AG09309 (cell line): ENCODE measurements at regions not wholly inside any gene's neighbourhood (a gene's known extent, or its start where the extent isn't known, plus 50 kb on each side); places are given as distances from the start of the nearest gene placed in this dataset.
"Not testable (repeated sequence)": the region's sequence is repeated elsewhere in the genome, so short reads cannot be mapped to it uniquely, and the experiment has no call there.

ENCODE experiments used
- DNase-seq: peaks from one replicate; pipeline ENCODE4 v3.0.0-alpha.2; 2010; ENCODE audit warnings: low read depth
- H3K4me3 ChIP-seq: 2 replicates; pipeline ENCODE4 v1.5.1; 2011; ENCODE audit warnings: mild to moderate bottlenecking, low read depth, low read length, moderate library complexity; ENCODE audit not compliant: control insufficient read depth
- TF ChIP-seq, protein P1 (sequence below): IDR thresholded peaks from 2 replicates; pipeline ENCODE4 v1.5.1; 2011; ENCODE audit warnings: mild to moderate bottlenecking, low read depth, low read length, inconsistent platforms; ENCODE audit not compliant: insufficient read depth, control insufficient read depth; ENCODE audit errors: missing control alignments

DNA sequence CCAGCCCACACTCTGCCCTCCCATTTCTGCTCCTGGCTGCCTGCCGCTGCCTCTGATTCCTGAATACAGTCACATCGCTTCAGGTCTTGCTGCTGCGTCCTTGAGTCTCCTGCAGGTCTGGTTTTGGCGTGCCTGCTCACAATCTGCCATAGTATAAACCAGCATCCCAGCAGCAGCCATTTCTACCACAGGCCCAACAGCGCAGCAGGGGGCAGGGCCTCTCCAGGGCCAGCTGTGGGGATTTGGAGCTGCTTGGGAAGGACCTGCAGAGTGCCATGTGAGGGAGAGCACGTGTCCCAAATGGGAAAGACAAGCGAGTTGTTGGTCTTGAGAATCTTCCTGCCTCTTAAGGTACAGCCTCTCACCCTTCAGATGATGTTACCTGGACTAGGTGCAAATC is 398.3 kb upstream of the PPP2R3A start:
- TF ChIP-seq, protein P1, sequence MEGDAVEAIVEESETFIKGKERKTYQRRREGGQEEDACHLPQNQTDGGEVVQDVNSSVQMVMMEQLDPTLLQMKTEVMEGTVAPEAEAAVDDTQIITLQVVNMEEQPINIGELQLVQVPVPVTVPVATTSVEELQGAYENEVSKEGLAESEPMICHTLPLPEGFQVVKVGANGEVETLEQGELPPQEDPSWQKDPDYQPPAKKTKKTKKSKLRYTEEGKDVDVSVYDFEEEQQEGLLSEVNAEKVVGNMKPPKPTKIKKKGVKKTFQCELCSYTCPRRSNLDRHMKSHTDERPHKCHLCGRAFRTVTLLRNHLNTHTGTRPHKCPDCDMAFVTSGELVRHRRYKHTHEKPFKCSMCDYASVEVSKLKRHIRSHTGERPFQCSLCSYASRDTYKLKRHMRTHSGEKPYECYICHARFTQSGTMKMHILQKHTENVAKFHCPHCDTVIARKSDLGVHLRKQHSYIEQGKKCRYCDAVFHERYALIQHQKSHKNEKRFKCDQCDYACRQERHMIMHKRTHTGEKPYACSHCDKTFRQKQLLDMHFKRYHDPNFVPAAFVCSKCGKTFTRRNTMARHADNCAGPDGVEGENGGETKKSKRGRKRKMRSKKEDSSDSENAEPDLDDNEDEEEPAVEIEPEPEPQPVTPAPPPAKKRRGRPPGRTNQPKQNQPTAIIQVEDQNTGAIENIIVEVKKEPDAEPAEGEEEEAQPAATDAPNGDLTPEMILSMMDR = no peak
- no peak overlapping the region for H3K4me3 ChIP-seq
- no peak for DNase-seq

DNA sequence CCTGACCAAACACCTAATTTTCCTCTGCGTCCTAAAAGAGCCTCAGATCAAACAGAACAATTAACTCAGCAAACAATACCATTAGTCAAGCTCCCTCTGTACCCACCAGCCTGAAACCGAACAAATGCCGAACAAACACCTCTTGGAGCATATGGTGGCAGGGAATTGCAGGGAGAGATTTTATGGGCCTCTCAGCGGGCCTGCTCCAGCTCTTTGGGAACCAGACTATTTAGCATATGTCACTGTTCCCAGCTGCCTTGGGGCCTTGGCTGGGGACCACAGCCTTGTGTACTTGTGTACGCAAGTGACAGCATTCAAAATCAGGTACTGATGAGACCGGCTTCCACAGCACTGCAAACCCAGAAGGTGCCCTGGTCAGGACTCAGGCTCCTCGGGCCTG is 388.8 kb upstream of the PPP2R3A start:
- H3K4me3 ChIP-seq = no peak overlapping the region
- no peak for DNase-seq
- TF ChIP-seq, protein P1 = no peak

DNA sequence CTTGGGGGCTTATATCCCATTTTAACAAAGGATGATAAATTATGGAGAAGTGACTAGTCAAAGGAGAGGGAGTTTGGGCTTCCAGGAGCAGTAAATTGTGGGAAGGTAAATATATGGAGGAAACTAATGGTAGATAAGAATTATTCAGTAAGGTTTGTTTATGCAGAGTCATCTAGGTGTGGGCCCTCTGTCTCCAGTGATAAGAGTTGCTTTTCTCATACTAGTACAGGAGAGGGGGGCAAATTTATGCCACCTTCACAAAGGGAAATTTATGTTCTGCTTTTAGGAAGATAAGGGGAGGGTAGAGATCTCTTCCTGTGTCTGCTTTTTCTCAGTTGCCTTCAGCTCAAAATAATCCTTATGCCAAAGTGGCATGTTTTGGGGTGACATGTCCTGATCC is 383.7 kb upstream of the PPP2R3A start:
- DNase-seq = no peak
- TF ChIP-seq, protein P1 = no peak

DNA sequence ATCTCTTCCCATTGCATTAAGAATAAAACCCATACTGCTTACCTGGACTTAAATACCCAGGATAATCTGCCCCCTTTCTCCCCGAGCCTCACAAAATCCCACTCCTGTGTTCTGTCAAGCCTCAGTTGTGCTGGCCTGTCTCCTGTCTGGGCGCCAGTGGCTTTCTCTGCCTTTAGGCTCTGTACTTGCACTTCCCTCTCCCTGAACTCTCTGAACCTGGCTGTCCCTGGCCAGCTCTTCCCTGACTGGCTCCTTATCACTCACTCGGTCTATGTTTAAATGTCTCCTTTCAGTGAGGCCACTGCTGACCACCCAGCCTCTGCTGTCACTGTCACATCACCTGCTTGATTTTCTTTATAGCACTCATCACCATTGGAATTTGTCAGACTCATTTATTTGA is 382.7 kb upstream of the PPP2R3A start:
- H3K4me3 ChIP-seq = no peak overlapping the region
- DNase-seq = no peak
- TF ChIP-seq, protein P1 = no peak

More for the DNA sequence above, 383.7 kb upstream of the PPP2R3A start:
- no peak overlapping the region for H3K4me3 ChIP-seq

DNA sequence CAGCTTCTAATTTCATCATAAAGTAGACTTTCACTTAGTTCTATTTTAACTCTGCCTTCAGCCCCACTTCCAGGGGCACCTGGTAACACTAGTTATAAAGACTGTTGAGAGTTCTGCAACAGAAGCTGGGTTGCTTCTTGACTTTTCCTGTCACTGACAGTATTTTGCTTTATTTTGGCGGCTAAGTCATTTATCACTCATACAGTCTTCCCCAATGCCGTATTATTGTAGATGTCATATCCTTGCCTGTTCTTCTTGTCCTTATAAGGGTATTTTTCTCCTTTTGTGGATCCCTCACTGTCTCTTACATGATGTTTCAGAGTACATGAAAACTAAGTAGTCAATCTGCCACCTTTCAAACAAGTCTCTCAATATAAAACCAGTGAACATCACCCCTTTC is 369.0 kb upstream of the PPP2R3A start:
- DNase-seq = no peak
- no peak overlapping the region for H3K4me3 ChIP-seq
- TF ChIP-seq, protein P1 = no peak

DNA sequence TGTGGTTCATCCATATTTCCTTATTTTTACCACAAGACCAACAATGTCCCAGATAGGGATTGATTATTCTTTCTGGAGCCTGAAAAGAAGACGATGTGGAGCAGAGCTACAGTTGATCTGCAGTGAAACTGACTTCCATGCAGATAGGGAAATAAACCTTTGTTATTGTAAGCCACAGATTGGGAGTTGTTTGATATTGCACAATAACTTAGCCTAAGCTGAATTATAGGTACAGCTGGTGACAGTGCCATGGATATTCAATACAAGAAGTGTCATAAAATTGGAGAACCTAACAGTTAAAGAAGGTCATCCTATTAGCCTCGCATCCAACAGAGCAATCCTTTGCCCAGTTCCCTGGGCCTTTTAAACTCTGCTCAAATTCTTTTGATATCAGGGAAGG is 367.7 kb upstream of the PPP2R3A start:
- DNase-seq = no peak
- TF ChIP-seq, protein P1 = no peak
- no peak overlapping the region for H3K4me3 ChIP-seq

DNA sequence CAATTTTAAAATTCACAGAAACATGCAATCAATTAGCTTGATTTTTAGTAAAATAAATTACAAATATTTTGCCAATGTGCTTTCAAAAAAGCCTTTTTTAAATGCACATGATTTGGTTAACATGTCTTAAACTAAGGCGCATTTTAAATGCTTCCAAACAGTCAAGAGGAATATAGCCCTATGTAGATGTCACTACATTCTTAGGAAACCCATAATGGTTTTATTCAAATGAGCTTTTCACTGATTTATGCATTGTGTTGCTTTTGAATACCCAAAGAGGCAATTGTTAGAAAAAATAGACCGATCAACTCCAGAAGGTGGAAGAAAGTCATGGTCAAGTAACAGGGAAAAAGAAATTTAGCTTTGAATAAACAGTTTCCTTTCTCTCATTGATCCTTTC is 366.9 kb upstream of the PPP2R3A start:
- TF ChIP-seq, protein P1 = no peak
- no peak for DNase-seq
- no peak overlapping the region for H3K4me3 ChIP-seq

- DNase-seq, H3K4me3 ChIP-seq: not testable (repeated sequence)
Measured at GRCh38 chr3:135604512-135604911, 361.0 kb upstream of the PPP2R3A start.
